ENCODE measurements at regions not wholly inside any gene's neighbourhood (a gene's known extent, or its start where the extent isn't known, plus 50 kb on each side); places are given as distances from the start of the nearest gene placed in this dataset.

- Histone ChIP-seq H3K36me3 (no peaks in the 10 kb centered on the region), H3K4me1 (no peaks in the 10 kb centered on the region), H3K27me3 (peaks cover 0 to 5% (median 0%) of the 10 kb centered on the region in 7 donors), H3K27ac (no peak overlapping the region), H3K9me3 (no peaks in the 10 kb centered on the region), H3K4me3 (no peak overlapping the region)
- no peak for TF ChIP-seq CTCF (IDR thresholded peaks at IDR 0.05)
- WGBS, 2 donors = 55 to 56% methylated on average over 2 of the region's 2 CpGs
- ATAC-seq = no peak
- intact Hi-C loops (cut with DNase I) = loop anchor here in 5 of 10 donors (10.0 kb wide), 4 partner anchors 343 to 1433 kb away; no protein-coding TSS in a partner anchor
- DNase-seq = no peak
Observed at GRCh38 chr17:71111934-71112333, 942.6 kb downstream of the KCNJ2 start.

- intact Hi-C loops (cut with DNase I) = loop anchor here in 5 of 10 donors (10.0 kb wide), 4 partner anchors 341 to 1431 kb away; no protein-coding TSS in a partner anchor
- ATAC-seq (no peak), DNase-seq (no peak)
- Histone ChIP-seq H3K4me1 (no peaks in the 10 kb centered on the region), H3K36me3 (no peaks in the 10 kb centered on the region), H3K27ac (no peak overlapping the region), H3K4me3 (no peak overlapping the region), H3K9me3 (no peaks in the 10 kb centered on the region), H3K27me3 (peaks cover 0 to 5% (median 0%) of the 10 kb centered on the region in 7 donors)
- no peak for TF ChIP-seq CTCF (IDR thresholded peaks at IDR 0.05)
- 75 to 81% methylated on average over 4 of the region's 4 CpGs for WGBS, 2 donors
Observed at GRCh38 chr17:71113347-71113746, 944.0 kb downstream of the KCNJ2 start.

- DNase-seq = no peak
- peaks cover 0 to 5% (median 0%) of the 10 kb centered on the region in 7 donors for H3K27me3 ChIP-seq
- ATAC-seq = no peak
- no peak for TF ChIP-seq CTCF (IDR thresholded peaks at IDR 0.05)
- H3K4me3 ChIP-seq = no peak overlapping the region
- whole genome bisulfite sequencing, 2 donors = 80 to 83% methylated on average over 7 of the region's 7 CpGs
- H3K27ac ChIP-seq = no peak overlapping the region
- no peaks in the 10 kb centered on the region for H3K9me3 ChIP-seq
- no peaks in the 10 kb centered on the region for H3K4me1 ChIP-seq
- intact Hi-C loops (cut with DNase I) = loop anchor here in 9 of 10 donors (5.0 to 10.0 kb wide), 7 partner anchors 340 to 1430 kb away; no protein-coding TSS in a partner anchor
- H3K36me3 ChIP-seq = no peaks in the 10 kb centered on the region
Observed at GRCh38 chr17:71114911-71115668, 945.8 kb downstream of the KCNJ2 start.

GRCh38 chr17:71115669-71115972 lies 946.3 kb downstream of the KCNJ2 start:
- DNase-seq (no peak), ATAC-seq (no peak)
- Histone ChIP-seq H3K4me1 (no peaks in the 10 kb centered on the region), H3K27ac (no peak overlapping the region), H3K4me3 (no peak overlapping the region), H3K36me3 (no peaks in the 10 kb centered on the region), H3K27me3 (peaks cover 0 to 5% (median 0%) of the 10 kb centered on the region in 7 donors), H3K9me3 (no peaks in the 10 kb centered on the region)
- TF ChIP-seq CTCF (IDR thresholded peaks at IDR 0.05) = no peak
- WGBS, 2 donors = 85 to 90% methylated on average over 4 of the region's 4 CpGs
- intact Hi-C loops (cut with DNase I) = loop anchor here in 9 of 10 donors (5.0 to 10.0 kb wide), 7 partner anchors 339 to 1429 kb away; no protein-coding TSS in a partner anchor
